Fibroblast of lung (primary cell): ENCODE measurements at regions not wholly inside any gene's neighbourhood (a gene's known extent, or its start where the extent isn't known, plus 50 kb on each side); places are given as distances from the start of the nearest gene placed in this dataset.

Experiments used
- CTCF ChIP-seq, 2 donors: IDR thresholded peaks in 1 of 2; conservative IDR thresholded peaks in 1 of 2; 1 replicate in 1 of 2; 2 replicates in 1 of 2; pipeline ENCODE4 v1.5.1; 2011 to 2012; ENCODE audit warnings: low read length in 2 of 2, control low read depth in 1 of 2, inconsistent platforms in 1 of 2, low read depth in 1 of 2, mild to moderate bottlenecking in 1 of 2
- EZH2 ChIP-seq: IDR thresholded peaks from 2 replicates; pipeline ENCODE4 v1.5.1; 2012; ENCODE audit warnings: low read length, control low read depth, mild to moderate bottlenecking; ENCODE audit errors: missing control alignments

DNA sequence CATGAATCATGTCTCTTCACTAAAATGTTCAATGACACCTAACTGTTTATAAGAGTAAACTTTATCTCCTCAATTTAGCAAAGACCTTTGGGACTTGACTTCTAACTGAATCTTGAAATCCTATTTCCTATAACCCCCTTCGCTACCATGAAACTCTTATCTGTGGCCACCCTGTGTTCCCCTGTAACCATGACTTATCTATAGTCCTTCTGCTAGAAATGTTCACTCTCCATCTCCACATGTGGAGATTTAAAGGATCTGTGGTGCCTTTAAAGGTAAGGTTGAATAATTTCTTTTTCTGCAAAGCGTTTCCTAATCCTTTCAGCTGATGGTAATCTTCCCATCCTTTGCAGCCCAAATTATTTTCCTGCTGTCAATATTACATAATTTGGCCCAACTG is 436.3 kb upstream of the RUNX1 start:
- TF ChIP-seq EZH2 (no peak), CTCF (conservative IDR thresholded peaks at IDR 0.05 in 1 of 2, IDR thresholded peaks at IDR 0.05 in 1 of 2; ENCODE audit: low read depth in 1 of 2, low read length in 2 of 2) (no peak)
